Choroid plexus epithelial cell (primary cell): ENCODE measurements at regions not wholly inside any gene's neighbourhood (a gene's known extent, or its start where the extent isn't known, plus 50 kb on each side); places are given as distances from the start of the nearest gene placed in this dataset.
A peak's percentile ranks its signal among the peaks of the same experiment; 100 is the strongest.

Source experiments
- DNase-seq: peaks from one replicate; pipeline ENCODE4 v3.0.0-alpha.2; 2010; ENCODE audit warnings: low read depth
- H3K4me3 ChIP-seq: 2 replicates; pipeline ENCODE4 v1.5.1; 2011; ENCODE audit warnings: low read depth, mild to moderate bottlenecking, control low read depth, low read length, moderate library complexity
- CTCF ChIP-seq: conservative IDR thresholded peaks from 2 replicates; pipeline ENCODE4 v1.5.1; 2011; ENCODE audit warnings: low read depth, mild to moderate bottlenecking, control low read depth, inconsistent platforms, low read length, moderate library complexity

DNA sequence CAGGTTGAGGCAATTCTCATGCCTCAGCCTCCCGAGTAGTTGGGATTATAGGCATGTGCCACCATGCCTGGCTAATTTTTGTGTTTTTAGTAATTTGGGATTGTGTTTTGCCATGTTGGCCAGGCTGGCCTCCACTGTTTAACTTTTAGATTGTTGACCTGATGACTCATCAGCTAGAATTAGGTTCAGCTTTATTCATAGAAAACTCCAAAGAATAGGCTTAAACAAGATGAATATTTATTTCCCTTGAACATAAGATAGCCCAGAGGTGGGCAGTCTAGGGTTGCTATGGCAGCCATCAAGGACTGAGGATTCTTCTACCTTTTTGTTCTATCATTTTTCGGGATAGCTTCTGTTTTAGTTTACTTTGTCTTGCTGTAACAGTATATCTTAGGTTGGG lies 99.6 kb upstream of the SELENOK start:
- TF ChIP-seq CTCF: no peak
- H3K4me3 ChIP-seq: no peak overlapping the region
- no peak for DNase-seq

DNA sequence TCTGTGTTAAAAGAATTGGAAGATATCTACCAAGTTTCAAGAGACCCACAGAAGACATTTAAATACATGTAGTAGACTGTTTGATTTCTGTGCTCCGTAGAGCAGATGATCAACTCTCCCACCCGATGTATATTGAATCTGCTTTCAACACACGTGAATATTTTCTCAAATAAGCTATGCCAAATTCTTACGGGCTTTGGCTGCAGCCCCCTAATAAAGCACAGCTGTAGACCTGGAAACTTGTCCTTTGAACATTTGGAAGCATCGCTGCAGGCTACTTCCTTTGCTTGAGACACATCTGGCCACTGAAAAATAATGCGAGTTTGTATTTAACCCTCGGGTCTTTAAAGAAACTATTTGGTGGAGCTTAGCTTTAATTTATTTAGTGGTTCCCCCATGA lies 98.3 kb upstream of the SELENOK start:
- DNase-seq: no peak
- no peak overlapping the region for H3K4me3 ChIP-seq
- TF ChIP-seq CTCF: no peak

GRCh38 chr3:53989451-53989850 lies 97.8 kb upstream of the SELENOK start:
- TF ChIP-seq CTCF: no peak
- DNase-seq: no peak
- no peak overlapping the region for H3K4me3 ChIP-seq

DNA sequence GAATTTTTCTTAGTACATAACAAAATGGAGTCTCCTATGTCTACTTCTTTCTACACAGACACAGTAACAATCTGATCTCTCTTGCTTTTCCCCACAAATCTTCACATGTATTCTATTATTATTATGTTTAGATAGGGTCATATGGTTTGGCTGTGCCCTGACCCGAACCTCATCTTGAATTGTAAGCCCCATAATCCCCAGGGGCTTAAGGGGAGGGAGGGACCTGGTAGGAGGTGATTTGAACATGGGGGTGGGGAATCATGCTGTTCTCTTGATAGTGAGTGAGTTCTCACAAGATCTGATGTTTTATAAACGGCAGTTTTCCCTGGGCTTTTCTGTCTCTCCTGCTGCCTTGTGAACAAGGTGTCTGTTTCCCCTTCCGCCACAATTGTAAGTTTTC lies 86.7 kb upstream of the SELENOK start:
- TF ChIP-seq CTCF: no peak
- no peak for DNase-seq
- H3K4me3 ChIP-seq: no peak overlapping the region

- no peak overlapping the region for H3K4me3 ChIP-seq
- no peak for DNase-seq
- no peak for TF ChIP-seq CTCF
Measured at GRCh38 chr3:53975382-53975781, 83.7 kb upstream of the SELENOK start.

DNA sequence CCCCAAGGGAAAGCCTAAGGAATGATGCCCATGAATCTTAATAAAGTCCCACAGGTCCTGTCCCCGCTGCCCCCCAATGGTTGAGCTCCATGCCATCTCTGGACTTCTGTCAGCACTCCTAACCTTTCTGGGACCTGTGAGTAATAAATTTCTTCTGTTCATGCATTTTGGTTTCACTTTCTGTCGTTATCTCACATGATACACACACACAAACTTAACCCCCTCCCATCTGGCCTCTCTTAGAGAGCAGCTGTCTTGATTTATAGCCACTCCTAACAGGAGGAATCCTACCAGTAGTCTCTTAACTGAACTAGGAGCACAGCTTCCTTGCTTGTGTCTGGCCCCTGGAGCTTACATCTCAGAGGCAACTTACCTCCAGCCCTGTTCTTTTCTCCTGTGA lies 82.7 kb upstream of the SELENOK start:
- DNase-seq: peak; percentile 4
- H3K4me3 ChIP-seq: no peak overlapping the region
- no peak for TF ChIP-seq CTCF

DNA sequence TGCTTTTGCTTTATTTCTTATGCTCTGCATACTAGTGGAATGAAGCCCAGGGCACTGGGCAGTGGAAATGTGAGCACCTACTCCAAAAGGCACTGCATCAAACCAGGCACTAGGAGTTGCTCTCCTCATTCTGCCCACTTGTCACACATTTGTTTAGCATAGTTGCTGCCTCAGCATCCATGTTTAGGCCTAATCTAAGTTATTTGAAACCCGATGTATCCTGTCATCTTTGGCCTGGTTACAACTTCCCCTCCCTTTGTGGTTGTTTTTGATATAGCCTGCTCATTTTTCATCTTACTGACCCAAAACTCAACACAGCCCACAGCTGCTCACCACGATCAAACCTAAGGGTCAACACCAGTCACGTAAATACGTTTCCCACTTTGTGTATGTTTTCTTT lies 82.2 kb upstream of the SELENOK start:
- TF ChIP-seq CTCF: no peak
- H3K4me3 ChIP-seq: no peak overlapping the region
- DNase-seq: no peak
